ENCODE measurements at regions not wholly inside any gene's neighbourhood (a gene's known extent, or its start where the extent isn't known, plus 50 kb on each side); places are given as distances from the start of the nearest gene placed in this dataset.
A peak's percentile ranks its signal among the peaks of the same experiment; 100 is the strongest.

- no peak overlapping the region for H3K27ac ChIP-seq
- DNase-seq (ENCODE audit: low read depth, low spot score), result no peak
These were observed 76.3 kb upstream of the TRIM2 start for GRCh38 chr4:153127760-153128494.

- DNase-seq (ENCODE audit: low read depth, low spot score), result no peak
- no peak overlapping the region for H3K27ac ChIP-seq
These were observed 72.6 kb upstream of the TRIM2 start for GRCh38 chr4:153131596-153131995.

- DNase-seq (ENCODE audit: low read depth, low spot score), result no peak
- no peak overlapping the region for H3K27ac ChIP-seq
These were observed 67.1 kb upstream of the TRIM2 start for GRCh38 chr4:153137159-153137558.

- no peak for DNase-seq (ENCODE audit: low read depth, low spot score)
- H3K27ac ChIP-seq, result no peak overlapping the region
These were observed 66.3 kb upstream of the TRIM2 start for GRCh38 chr4:153137677-153138630.

- DNase-seq (ENCODE audit: low read depth, low spot score), result no peak
These were observed 65.5 kb upstream of the TRIM2 start for GRCh38 chr4:153138736-153139135.

GRCh38 chr4:153140294-153140693 lies 63.9 kb upstream of the TRIM2 start:
- DNase-seq (ENCODE audit: low read depth, low spot score), result no peak
- no peak overlapping the region for H3K27ac ChIP-seq

More at GRCh38 chr4:153138736-153139135, 65.5 kb upstream of the TRIM2 start:
- H3K27ac ChIP-seq, result no peak overlapping the region

GRCh38 chr4:153141238-153141637 lies 63.0 kb upstream of the TRIM2 start:
- DNase-seq (ENCODE audit: low read depth, low spot score), result no peak
- no peak overlapping the region for H3K27ac ChIP-seq

- H3K27ac ChIP-seq, result peak overlapping the region; percentile 31
- no peak for DNase-seq (ENCODE audit: low read depth, low spot score)
These were observed 61.4 kb upstream of the TRIM2 start for GRCh38 chr4:153142700-153143438.

- peak overlapping the region; percentile 31 for H3K27ac ChIP-seq
- no peak for DNase-seq (ENCODE audit: low read depth, low spot score)
These were observed 60.5 kb upstream of the TRIM2 start for GRCh38 chr4:153143527-153144348.

GRCh38 chr4:153146031-153146430 lies 58.2 kb upstream of the TRIM2 start:
- no peak for DNase-seq (ENCODE audit: low read depth, low spot score)
- H3K27ac ChIP-seq, result no peak overlapping the region

- no peak overlapping the region for H3K27ac ChIP-seq
- no peak for DNase-seq (ENCODE audit: low read depth, low spot score)
These were observed 57.3 kb upstream of the TRIM2 start for GRCh38 chr4:153146961-153147360.

GRCh38 chr4:153148791-153149190 lies 55.5 kb upstream of the TRIM2 start:
- H3K27ac ChIP-seq, result no peak overlapping the region
- no peak for DNase-seq (ENCODE audit: low read depth, low spot score)

GRCh38 chr4:153151535-153152455 lies 52.4 kb upstream of the TRIM2 start:
- no peak overlapping the region for H3K27ac ChIP-seq
- no peak for DNase-seq (ENCODE audit: low read depth, low spot score)

GRCh38 chr4:153152501-153153338 lies 51.5 kb upstream of the TRIM2 start:
- no peak overlapping the region for H3K27ac ChIP-seq
- DNase-seq (ENCODE audit: low read depth, low spot score), result no peak

GRCh38 chr4:153153339-153153871 lies 50.8 kb upstream of the TRIM2 start:
- no peak overlapping the region for H3K27ac ChIP-seq
- DNase-seq (ENCODE audit: low read depth, low spot score), result no peak

- H3K27ac ChIP-seq, result no peak overlapping the region
These were observed 50.0 kb upstream of the TRIM2 start for GRCh38 chr4:153154007-153154975.

More at GRCh38 chr4:153154007-153154975, 50.0 kb upstream of the TRIM2 start:
- no peak for DNase-seq (ENCODE audit: low read depth, low spot score)

All from epithelial cell of prostate (primary cell).